OCI-LY7 (cell line): ENCODE measurements at regions not wholly inside any gene's neighbourhood (a gene's known extent, or its start where the extent isn't known, plus 50 kb on each side); places are given as distances from the start of the nearest gene placed in this dataset.

Experiments
- BruUV-seq: library from RNA; stranded (reverse); fragments of 400-500 nt; replicated peaks from 2 replicates; lab custom pipeline; 2021; lab: Mats Ljungman, UMichigan
- CTCF ChIA-PET: fragments of 300-600 bp; sonication (Branson Sonifier 250); formaldehyde crosslinking; loops from one replicate; lab custom pipeline; 2022; ENCODE audit warnings: antibody characterized with exemption; ENCODE audit not compliant: unreplicated experiment; lab: Charles Lee
- POLR2A ChIA-PET: fragments of 300-600 bp; sonication (Branson Sonifier 250); formaldehyde crosslinking; loops from one replicate; lab custom pipeline; 2022; ENCODE audit warnings: antibody characterized with exemption; lab: Charles Lee
- DNase-seq: peaks from one replicate; pipeline ENCODE4 v3.0.0-alpha.2; 2015; ENCODE audit warnings: low spot score
- H2AFZ ChIP-seq: fragments of 200-600 bp; sonication (generic), shearing (Covaris generic); 2 replicates; pipeline ENCODE4 v1.6.1; 2014; ENCODE audit warnings: mild to moderate bottlenecking, antibody characterized with exemption, low read length, moderate library complexity
- H3K27ac ChIP-seq: fragments of 200-600 bp; sonication (generic); 2 replicates; pipeline ENCODE4 v1.5.1; 2014; ENCODE audit warnings: mixed run types, low read depth, mild to moderate bottlenecking, moderate library complexity, low read length, inconsistent platforms; ENCODE audit not compliant: poor library complexity, severe bottlenecking
- H3K36me3 ChIP-seq: fragments of 200-600 bp; sonication (generic); 2 replicates; pipeline ENCODE4 v1.6.1; 2014; ENCODE audit warnings: mild to moderate bottlenecking, antibody characterized with exemption, low read length, moderate library complexity, mixed read lengths; ENCODE audit not compliant: insufficient read depth
- H3K4me1 ChIP-seq: fragments of 200-600 bp; sonication (generic); 2 replicates; pipeline ENCODE4 v1.5.1; 2014; ENCODE audit warnings: mild to moderate bottlenecking, low read length; ENCODE audit not compliant: insufficient read depth, poor library complexity, severe bottlenecking
- H3K4me2 ChIP-seq: fragments of 200-600 bp; sonication (generic); 2 replicates; pipeline ENCODE4 v1.6.1; 2014; ENCODE audit warnings: mild to moderate bottlenecking, low read length
- H3K4me3 ChIP-seq: fragments of 200-600 bp; sonication (generic); 2 replicates; pipeline ENCODE4 v1.5.1; 2014; ENCODE audit warnings: mild to moderate bottlenecking, low read depth, low read length; ENCODE audit not compliant: poor library complexity, severe bottlenecking
- H3K79me2 ChIP-seq: fragments of 200-600 bp; sonication (generic); 2 replicates; pipeline ENCODE4 v1.6.1; 2016; ENCODE audit warnings: low read depth, mild to moderate bottlenecking, low read length, moderate library complexity, mixed read lengths; ENCODE audit not compliant: insufficient read depth
- H3K9me2 ChIP-seq: fragments of 200-600 bp; sonication (generic); 2 replicates; pipeline ENCODE4 v1.6.1; 2016; ENCODE audit warnings: mild to moderate bottlenecking, low read length, mixed read lengths; ENCODE audit not compliant: insufficient read depth
- H3K9me3 ChIP-seq: fragments of 200-600 bp; sonication (generic); 2 replicates; pipeline ENCODE4 v1.6.1; 2014; ENCODE audit warnings: mild to moderate bottlenecking, mixed run types, low read length, mixed read lengths
- H4K20me1 ChIP-seq: fragments of 200-600 bp; sonication (generic); 2 replicates; pipeline ENCODE4 v1.6.1; 2014; ENCODE audit warnings: mild to moderate bottlenecking, antibody characterized with exemption, low read length, moderate library complexity, mixed read lengths; ENCODE audit not compliant: insufficient read depth
- CTCF ChIP-seq: fragments of 200-600 bp; sonication (generic); conservative IDR thresholded peaks from 2 replicates; pipeline ENCODE4 v1.5.1; 2014; ENCODE audit warnings: mild to moderate bottlenecking, antibody characterized with exemption, low read length, moderate library complexity, mixed read lengths
- EZH2phosphoT487 ChIP-seq: fragments of 200-600 bp; sonication (generic); IDR thresholded peaks from 2 replicates; pipeline ENCODE4 v1.6.1; 2018; ENCODE audit warnings: low read depth, borderline replicate concordance, mild to moderate bottlenecking, mixed run types, antibody characterized with exemption, low read length, moderate library complexity, mixed read lengths
- intact Hi-C: fragments of 100-400 bp; cut with micrococcal nuclease; formaldehyde crosslinking; loops from one replicate; pipeline ENCODE4 v1.10.0; 2022; ENCODE audit not compliant: unreplicated experiment

DNA sequence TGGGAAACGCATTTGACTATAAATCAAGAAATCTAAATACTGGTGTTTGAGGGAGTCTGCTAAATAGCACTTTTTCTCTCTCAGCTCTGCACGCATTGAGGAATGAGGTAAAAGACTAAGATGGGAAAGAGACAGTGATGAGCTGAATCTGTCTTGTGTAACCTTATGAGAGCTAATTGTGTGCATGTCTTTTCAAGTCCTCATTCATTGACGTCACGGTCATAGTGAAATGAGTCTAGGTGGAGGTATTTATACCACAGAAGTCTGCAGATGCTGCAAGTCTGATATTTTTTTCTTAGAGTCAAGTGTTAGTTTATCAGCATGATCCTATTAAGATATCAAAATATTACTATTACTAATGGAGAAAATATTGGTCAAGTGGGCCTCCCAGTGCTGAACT, 361.5 kb upstream of the HS3ST1 start:
- no peaks in the 10 kb centered on the region for H3K9me2 ChIP-seq
- ChIA-PET POLR2A (no interaction called here), CTCF (no interaction called here)
- no peaks in the 10 kb centered on the region for H4K20me1 ChIP-seq
- no peak overlapping the region for H3K4me2 ChIP-seq
- H3K9me3 ChIP-seq, result no peaks in the 10 kb centered on the region
- BruUV-seq, result no TSS peak
- no peaks in the 10 kb centered on the region for H3K79me2 ChIP-seq
- H2AFZ ChIP-seq, result no peak overlapping the region
- intact Hi-C loops, result no loop called here
- no peaks in the 10 kb centered on the region for H3K4me1 ChIP-seq
- H3K27ac ChIP-seq, result no peak overlapping the region
- no peaks in the 10 kb centered on the region for H3K36me3 ChIP-seq
- TF ChIP-seq EZH2phosphoT487, result no peak
- no peak for TF ChIP-seq CTCF
- no peak for DNase-seq
- no peak overlapping the region for H3K4me3 ChIP-seq

DNA sequence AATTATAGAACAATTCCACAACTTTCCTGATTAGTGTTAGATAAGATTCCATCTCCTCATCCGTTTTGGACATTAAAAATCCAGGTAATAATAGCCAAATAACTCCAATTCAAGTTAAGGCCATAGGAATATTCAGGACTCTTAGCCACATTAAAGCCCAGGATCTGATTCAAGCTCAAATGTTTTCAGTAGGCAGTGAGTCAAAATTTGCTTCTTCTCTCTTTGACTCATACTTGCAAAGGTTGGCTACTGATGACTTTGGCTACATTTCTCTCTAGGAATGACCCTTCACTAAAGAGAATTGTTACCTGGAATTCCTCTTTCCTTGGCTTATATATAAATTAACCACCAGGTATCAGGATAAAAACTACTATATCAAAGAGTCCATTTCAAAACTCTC, 354.9 kb upstream of the HS3ST1 start:
- no peak overlapping the region for H2AFZ ChIP-seq
- no peak overlapping the region for H3K27ac ChIP-seq
- no peak for TF ChIP-seq EZH2phosphoT487
- TF ChIP-seq CTCF, result no peak
- no peaks in the 10 kb centered on the region for H3K36me3 ChIP-seq
- H4K20me1 ChIP-seq, result no peaks in the 10 kb centered on the region
- H3K9me2 ChIP-seq, result no peaks in the 10 kb centered on the region
- no peaks in the 10 kb centered on the region for H3K4me1 ChIP-seq
- H3K79me2 ChIP-seq, result no peaks in the 10 kb centered on the region
- CTCF ChIA-PET, result no interaction called here
- BruUV-seq, result no TSS peak
- no peak for DNase-seq
- no peak overlapping the region for H3K4me3 ChIP-seq
- H3K4me2 ChIP-seq, result no peak overlapping the region
- intact Hi-C loops, result no loop called here
- no peaks in the 10 kb centered on the region for H3K9me3 ChIP-seq
- POLR2A ChIA-PET, result no interaction called here

DNA sequence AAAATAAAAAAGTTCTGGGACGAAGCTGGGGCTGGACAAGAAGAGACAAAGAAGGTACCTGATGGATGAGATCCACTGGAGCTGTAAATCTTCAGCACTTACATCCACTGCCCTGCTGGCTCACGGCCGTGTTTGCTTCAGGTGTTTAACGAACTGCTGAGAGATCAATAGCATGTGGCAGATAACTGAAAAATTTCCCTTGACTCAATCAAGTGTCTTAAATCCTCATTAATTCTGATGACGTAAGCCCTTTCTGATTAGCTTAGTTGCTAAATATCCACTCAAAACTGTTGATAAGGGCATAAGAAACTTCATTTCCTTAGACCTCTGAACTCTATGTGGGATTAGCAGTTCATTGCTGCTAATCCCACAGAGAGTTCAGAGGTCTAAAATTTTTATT, 354.2 kb upstream of the HS3ST1 start:
- no peak overlapping the region for H2AFZ ChIP-seq
- no TSS peak for BruUV-seq

More for the DNA sequence above, 354.2 kb upstream of the HS3ST1 start:
- Histone ChIP-seq H3K4me2 (no peak overlapping the region), H3K9me3 (no peaks in the 10 kb centered on the region), H3K79me2 (no peaks in the 10 kb centered on the region), H3K9me2 (no peaks in the 10 kb centered on the region), H4K20me1 (no peaks in the 10 kb centered on the region), H3K27ac (no peak overlapping the region), H3K36me3 (no peaks in the 10 kb centered on the region), H3K4me1 (no peaks in the 10 kb centered on the region), H3K4me3 (no peak overlapping the region)
- ChIA-PET POLR2A (interaction anchor here (0.5 kb wide), 1 partner anchor 77 kb away, joined by 3 read pairs; no protein-coding TSS in a partner anchor), CTCF (no interaction called here)
- intact Hi-C loops, result no loop called here
- TF ChIP-seq EZH2phosphoT487, result no peak
- TF ChIP-seq CTCF, result no peak
- no peak for DNase-seq
